GM18498 (cell line): ENCODE measurements at regions not wholly inside any gene's neighbourhood (a gene's known extent, or its start where the extent isn't known, plus 50 kb on each side); places are given as distances from the start of the nearest gene placed in this dataset.
"Not testable (repeated sequence)": the region's sequence is repeated elsewhere in the genome, so short reads cannot be mapped to it uniquely, and the experiment has no call there.

Experiments used
- ATAC-seq: cut with Tn5 transposase; IDR thresholded peaks from one replicate; pipeline ENCODE4 v1.9.1; 2021; ENCODE audit warnings: mild to moderate bottlenecking, moderate library complexity; ENCODE audit not compliant: unreplicated experiment

DNA sequence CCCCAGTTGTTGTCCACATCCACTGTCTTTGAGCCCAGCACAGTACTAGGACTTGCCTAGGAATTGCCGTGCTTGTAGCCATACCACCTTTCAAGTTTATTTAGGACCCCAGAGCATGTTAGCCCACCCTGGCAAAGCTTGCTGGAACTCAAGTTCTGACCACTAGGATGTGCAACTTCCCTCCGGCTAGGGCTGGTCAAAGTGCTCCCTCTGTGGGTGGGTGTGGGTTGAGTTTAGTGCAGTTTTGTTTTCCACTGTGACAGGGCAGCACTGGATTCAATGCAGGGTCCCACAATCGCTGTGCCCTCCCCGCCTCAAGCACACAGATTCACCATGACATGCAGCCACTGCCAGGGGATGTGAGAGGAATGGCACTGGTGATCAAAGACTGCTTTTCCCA is 96.0 kb downstream of the RASGEF1B start:
- ATAC-seq = no peak

DNA sequence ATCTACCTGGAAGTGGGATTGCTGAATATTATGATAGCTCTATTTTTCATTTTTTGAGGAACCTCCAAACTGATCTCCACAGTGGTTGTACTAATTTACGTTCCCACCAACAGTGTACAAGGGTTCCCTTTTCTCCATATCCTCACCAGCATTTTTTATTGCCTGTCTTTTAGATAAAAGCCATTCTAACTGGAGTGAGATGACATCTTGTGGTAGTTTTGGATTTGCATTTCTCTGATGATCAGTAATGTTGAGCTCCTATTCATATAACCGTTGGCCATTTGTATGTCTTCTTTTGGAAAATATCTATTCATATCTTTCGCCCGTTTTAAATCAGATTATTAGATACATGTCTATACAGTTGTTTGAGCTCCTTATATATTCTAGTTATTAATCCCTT is 101.8 kb downstream of the RASGEF1B start:
- no peak for ATAC-seq

- ATAC-seq = no peak
These were observed 104.9 kb downstream of the RASGEF1B start for GRCh38 chr4:81366779-81367178.

DNA sequence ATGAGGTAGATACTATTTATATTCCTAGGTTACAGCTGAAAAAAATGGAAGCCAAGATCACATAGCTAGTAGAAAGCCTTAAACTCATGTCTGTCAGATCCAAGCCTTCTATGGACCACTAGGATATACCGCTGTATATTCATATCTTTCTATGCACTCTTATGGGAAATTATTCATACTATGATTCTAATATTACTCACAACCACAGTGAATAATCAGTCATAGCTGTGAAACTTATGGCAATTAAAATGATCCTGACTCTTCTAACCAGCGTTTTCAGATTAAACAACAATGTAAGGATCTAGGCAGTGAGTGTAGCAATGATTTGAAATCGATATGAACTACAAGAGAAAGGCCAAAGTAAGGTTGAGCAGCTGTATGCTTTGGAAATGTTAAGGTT is 111.0 kb downstream of the RASGEF1B start:
- no peak for ATAC-seq

GRCh38 chr4:81359207-81359606 is 112.5 kb downstream of the RASGEF1B start:
- no peak for ATAC-seq

GRCh38 chr4:81358154-81358553 is 113.6 kb downstream of the RASGEF1B start:
- ATAC-seq = no peak

GRCh38 chr4:81356621-81357020 is 115.1 kb downstream of the RASGEF1B start:
- no peak for ATAC-seq

DNA sequence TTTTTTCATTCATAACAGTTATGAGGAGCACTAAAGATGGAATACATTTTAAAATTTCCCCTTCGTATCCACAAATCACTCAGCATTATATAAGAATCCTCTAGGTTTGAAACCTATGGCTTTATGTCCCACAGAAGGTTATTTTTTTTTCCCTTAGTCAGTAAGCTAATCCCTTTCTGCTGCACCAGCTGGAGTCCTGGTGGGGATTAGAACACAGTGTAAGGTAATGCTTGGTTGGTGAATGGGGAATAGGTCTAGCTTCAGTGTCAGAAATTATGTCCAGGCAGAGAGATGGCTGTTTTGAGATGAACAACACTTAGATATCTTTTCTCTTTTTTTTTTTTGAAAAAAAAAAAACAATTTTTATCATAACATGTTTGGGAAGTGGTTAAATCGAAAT is 116.6 kb downstream of the RASGEF1B start:
- no peak for ATAC-seq

GRCh38 chr4:81353861-81354260 is 117.8 kb downstream of the RASGEF1B start:
- ATAC-seq = no peak

DNA sequence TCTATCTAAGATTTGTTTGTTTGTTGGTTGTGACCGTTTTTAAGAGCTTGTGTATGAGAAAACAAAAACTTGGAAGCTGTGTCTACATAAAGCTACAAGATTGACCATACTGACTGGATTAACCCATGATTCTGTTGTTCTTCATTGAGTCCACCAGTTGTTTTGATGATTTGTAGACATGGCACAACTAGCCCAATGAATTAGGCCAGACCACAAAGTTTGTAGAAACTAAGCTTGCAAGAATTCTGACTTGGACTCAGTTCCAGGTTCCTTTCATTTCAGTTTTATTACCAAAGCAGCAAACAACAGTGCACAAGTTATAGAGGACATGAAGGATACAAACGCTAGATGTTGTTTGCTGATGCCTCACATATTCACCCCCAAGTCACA is 119.3 kb downstream of the RASGEF1B start:
- no peak for ATAC-seq

DNA sequence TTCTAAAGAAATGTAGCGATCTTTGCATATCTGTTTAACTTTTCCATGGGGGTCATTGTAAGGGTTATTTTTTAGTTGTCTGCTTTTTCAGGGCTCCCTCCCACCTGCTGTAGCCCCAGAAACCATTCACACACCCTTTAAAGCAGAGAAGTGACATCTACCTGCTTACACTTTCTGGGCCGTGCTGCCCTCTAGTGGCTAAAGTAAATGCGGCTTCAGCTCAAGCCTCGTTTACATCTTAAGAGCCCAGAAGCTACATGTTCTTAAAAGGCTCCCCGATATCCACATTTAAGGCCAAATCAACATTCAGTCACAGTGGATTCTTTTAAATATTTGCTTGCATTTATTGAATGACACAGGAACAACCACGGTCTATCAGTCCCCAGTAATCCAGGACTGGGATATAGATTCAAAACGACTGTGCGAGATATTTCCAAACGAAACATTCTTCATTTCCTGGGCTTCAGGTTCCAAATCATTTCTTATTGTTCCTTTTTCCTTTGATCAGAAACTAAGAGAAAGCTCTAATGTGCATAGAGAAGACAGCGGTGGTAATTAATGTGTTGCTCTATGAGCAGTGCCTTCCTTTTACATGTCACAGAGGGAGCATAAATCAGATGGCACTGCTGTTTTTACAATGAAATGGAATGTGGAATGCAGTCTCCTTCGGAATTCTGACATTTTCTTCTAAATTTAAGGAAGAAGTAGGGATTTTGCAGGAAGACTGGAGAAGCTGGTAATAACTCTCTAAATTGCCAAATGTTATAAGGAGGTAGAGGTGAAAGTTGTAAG is 119.9 kb downstream of the RASGEF1B start:
- ATAC-seq = peak; percentile 85

DNA sequence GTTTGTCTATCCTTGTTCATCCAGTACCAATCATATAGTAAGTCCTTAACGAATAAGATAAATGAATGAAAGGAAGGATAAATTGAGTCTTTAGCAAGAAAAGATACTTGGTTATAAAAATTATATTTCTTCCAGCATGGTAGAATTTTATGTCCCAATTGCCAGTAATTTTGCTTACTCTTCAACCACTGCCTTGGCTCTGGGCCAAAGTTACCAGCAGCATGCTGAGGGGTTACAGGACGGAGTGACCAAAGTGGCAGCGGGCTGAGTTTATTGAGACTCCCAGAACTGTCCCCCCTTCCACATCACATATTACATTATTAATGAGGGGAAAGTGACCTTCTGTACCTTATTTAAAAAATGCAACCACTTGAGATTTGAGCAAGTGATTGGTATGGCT is 121.7 kb downstream of the RASGEF1B start:
- no peak for ATAC-seq

DNA sequence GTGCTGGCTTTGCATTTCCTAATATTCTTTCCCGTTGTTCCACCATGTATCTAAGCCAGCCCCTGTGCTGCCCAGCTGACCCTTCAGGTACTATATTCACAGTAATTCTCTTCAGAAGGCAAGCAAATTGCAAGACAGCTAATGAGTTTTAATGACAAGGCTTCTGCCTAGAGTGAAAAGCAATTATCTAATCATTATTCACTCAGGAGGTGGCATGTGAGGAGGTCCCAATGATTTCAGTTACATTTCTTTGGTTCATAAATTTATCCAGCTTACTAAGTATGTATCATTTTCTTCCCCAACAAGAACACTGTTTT is 123.0 kb downstream of the RASGEF1B start:
- ATAC-seq = no peak

DNA sequence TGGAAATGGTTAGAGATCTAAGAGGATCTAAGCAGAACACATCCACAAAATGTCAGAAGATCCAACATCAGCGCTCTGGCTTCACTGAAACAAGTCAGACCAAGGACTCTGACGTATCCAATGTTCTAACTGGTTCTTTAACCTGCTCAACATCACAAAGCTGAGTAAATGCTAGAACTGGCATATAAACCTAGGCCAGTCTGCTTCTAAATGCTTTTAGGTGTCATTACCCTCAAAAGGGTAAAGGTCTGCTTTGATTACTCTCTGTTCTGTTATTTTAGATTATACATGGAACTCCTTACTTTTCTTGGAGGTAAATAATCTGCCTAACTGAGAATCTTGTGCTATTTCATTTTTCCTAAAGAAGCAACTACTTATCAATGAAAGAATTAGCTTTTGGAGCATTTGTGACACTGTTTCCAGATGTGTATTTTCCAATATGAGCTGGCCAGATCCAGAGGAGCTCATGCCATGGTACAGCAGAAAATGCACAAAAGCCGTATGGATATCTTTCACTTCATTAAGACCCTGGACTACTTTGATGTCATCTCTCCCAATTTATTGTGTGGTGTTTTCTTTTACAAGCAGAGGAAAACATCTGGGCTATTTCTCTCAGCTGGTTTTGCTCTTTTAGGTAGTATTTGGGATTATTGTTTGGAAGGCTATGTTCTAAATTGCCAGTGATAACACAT is 123.5 kb downstream of the RASGEF1B start:
- ATAC-seq = no peak

GRCh38 chr4:81346719-81347118 is 125.0 kb downstream of the RASGEF1B start:
- no peak for ATAC-seq

DNA sequence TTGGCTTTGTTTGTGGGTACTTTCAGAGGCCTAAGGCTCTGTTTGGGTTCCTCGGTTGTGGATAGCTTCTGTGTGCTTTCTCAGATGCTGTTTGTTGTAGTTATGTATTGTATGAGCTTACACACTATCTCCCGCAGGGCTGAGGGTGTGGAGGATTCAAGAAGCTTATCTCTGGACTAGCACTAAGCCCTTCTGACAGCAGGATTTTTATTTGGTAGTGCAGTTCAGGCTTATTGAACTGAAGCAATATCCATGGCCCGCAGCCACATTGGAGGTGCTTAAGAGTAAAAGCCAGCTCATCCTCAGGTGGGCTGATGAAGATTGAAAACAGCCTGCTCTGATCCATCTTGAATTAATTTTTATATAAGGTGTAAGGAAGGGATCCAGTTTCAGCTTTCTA is 128.2 kb downstream of the RASGEF1B start:
- ATAC-seq = no peak

GRCh38 chr4:81343046-81343445 is 128.0 kb upstream of the PRKG2 start:
- ATAC-seq = no peak

DNA sequence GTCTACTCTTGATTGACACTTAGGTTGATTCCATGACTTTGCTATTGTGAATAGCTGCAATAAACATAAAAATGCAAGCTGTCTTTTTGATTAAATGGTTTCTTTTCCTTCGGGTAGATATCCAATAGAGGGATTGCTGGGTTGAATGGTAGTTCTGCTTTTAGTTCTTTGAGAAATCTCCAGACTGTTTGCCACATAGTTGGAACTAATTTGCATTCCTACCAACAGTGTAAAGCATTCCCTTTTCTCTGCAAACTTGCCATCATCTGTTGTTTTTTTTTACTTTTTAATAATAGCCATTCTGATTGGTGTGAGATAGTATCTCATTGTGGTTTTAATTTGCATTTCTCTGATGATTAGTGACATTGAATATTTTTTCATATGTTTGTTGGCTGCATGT is 122.2 kb upstream of the PRKG2 start:
- no peak for ATAC-seq

GRCh38 chr4:81335122-81335912 is 120.3 kb upstream of the PRKG2 start:
- no peak for ATAC-seq

- ATAC-seq = no peak
These were observed 115.0 kb upstream of the PRKG2 start for GRCh38 chr4:81330018-81330417.

DNA sequence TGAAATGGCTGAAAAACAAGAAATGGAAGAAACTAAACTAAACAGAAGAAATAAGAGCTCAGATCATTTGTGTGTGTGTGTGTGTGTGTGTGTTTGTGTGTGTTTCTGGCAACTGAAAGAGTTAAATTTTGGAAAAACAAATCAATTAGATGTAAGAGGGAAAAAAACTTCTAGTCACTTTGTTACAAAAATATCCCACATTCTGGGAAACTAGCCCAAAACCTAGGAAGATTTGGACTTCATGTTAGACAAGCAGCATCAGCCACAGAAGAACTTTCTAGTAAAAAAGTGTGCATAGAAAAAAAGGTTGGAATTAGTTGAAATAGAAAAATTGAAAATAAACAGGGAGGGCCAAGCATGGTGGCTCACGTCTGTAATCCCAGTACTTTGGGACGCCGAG is 111.6 kb upstream of the PRKG2 start:
- no peak for ATAC-seq

DNA sequence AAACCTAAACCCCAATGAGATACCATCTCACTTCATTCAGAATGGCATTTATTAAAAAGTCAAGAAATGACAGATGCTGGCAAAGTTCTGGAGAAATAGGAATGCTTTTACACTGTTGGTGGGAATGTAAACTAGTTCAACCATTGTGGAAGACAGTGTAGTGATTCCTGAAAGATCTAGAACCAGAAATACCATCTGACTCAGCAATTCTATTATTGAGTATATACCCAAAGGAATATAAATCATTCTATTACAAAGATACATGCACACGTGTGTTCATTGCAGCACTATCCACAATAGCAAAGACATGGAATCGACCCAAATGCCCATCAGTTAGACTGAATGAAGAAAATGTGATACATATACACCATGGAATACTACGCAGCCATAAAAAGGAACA is 109.6 kb upstream of the PRKG2 start:
- not testable (repeated sequence) for ATAC-seq
